ENCODE measurements at regions not wholly inside any gene's neighbourhood (a gene's known extent, or its start where the extent isn't known, plus 50 kb on each side); places are given as distances from the start of the nearest gene placed in this dataset.

DNA sequence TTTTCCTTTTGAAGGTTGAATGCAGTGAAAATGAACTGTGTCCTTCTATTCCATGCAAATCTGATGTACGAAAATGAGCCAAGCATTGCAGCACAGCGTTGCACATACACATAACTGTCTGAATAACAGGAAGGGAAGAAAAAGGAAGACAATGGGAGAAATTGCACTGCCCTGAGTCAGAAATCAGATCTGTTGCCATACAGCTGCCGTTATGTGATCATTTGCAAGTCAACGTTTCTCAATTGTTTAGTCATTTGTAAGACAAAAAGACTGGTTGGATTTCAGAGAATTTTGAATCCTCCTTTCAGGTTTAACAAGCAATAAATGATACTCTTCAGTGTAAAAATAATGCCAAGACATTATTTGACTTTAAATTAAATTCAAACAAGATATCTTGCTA lies 284.1 kb downstream of the DSEL start:
- ATAC-seq, result no peak

DNA sequence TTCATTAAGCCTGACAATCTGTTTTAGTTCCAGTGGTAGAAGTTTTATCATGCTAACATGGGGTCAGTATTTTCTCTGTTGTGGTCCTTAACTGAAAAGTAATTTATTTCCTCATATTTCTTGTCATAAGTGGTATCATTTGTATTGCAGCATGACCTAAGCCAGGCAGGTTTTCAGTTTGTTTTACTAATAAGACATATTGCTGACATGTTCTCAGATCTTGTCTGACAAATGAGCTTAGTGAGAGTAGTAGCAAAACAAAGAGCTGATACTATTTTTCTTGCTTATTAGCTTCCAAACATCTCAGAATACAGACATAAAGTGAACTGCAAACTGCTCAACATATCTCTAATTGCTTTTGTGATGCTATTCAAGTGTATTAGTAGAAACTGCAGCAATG lies 293.6 kb downstream of the DSEL start:
- ATAC-seq (no peak), DNase-seq (no peak)

More for the DNA sequence above, 284.1 kb downstream of the DSEL start:
- DNase-seq, result no peak

DNA sequence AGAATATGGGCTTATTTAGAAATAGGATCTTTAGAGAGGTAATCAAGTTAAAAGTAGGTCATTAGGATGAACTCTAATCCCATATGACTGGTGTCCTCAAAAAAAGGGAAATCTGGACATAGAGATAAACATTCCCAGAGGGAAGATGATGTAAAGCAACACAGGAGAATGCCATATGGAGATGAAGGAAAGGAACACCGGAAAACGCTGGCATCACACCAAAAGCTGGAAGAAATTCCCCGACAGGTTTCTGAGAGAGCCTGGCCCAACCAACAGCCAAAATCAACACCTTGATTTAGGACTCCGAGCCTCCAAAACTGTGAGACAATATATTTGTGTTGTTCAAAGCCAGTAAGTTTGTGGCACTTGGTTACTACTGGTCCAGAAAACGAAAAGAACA lies 296.7 kb downstream of the DSEL start:
- no peak for DNase-seq
- ATAC-seq, result no peak

DNA sequence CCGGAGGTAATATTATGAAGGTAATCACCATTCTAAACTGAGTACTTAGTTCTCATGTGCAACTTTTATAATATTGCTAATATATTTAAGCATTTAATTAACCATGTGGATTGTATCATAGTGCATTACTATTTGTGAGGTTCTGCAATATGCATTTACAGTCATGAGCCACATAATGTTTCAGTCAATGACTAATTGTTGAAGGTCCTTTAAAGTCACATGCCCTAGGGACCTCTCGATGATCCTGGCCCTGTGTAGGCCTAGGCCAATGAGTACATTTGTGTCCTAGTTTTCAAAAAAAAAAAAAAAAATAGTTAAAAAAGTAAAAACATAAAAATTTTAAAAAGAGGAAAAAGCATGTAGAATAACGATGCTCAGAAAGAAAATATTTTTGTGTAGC lies 298.0 kb downstream of the DSEL start:
- DNase-seq (no peak), ATAC-seq (no peak)

DNA sequence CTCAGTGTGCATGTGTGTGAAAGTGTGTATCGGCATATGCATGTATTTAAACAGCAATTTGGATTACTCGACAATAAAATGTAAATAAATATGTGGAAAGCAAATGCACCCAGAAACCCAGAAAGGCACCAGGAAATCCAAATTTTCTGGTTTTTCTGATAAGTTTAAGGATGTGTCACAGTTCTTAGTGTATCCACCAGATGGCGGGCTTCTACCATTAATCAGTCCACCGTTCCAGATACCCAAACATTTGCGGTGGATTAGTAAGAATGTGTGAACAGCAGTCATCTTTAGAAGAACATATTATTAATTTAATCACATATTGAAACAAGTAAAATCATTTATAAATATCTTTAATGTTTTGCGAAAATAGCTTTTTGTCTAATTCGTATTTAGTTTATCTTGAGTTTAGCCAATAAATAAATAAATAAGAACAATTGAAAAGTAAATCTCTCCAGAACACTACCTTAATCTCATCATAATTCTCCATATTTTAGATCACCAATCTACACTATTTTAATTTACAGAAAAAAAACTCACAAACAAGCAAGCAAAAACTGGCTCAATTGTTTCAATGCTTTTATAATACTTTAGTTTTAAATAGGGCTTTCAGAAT lies 298.9 kb downstream of the DSEL start:
- peak; percentile 75 for ATAC-seq
- DNase-seq, result peak; percentile 56

DNA sequence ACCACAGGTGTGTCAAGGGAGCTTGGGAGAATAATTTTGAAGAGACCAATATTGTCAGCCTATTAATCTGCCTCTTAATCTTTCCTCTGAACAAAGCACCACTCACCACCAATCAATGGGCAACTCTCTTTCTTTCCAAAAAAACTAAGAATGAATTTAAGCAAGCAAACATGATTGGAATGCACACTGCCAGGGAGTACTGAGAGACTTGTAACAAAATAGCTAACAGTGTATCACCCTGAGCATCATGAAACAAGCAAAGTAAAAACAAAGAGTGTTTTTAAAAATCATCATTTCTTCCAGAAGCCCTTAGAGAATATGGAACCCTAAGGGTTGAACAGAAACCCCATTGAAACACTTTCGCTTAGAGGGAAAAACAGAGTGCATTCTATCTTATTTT lies 299.7 kb downstream of the DSEL start:
- ATAC-seq (no peak), DNase-seq (no peak)

DNA sequence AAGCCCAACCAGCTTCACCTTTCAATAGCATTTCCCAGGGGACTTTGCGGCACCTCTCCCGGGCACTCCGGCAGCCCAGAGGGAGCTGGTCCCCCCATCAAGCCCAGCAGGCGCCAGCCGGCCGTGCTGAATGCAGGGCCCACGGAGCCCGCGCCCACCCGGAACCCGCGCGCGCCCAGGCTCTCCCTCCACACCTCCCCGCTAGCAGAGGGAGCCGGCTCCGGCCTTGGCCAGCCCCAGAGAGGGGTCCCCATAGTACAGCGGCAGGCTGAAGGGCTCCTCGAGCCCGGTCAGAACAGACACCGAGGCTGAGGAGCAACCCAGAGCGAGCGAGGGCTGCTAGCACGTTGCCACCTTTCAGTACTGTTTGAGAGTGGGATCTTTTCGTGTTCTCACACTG lies 300.8 kb downstream of the DSEL start:
- ATAC-seq, result no peak
- no peak for DNase-seq

DNA sequence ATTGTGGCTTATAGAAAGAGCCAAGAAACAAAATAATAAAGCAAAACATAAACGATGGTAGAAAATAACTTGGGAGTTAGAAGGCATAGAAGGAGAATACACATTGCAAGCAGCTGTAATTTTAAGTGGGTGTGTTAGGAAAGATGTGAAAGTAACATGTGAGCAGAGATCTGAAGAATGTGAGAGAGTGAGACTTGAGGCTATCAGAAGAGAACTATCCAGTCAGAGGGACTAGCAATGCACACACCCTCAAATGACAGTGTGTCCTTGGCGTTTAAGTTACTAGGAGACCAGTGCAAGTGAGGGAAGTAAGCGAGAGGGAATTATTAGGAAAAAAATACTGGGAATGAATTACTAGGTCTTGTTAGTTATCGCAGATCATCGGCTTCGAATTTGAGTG lies 304.9 kb downstream of the DSEL start:
- ATAC-seq (no peak), DNase-seq (no peak)

DNA sequence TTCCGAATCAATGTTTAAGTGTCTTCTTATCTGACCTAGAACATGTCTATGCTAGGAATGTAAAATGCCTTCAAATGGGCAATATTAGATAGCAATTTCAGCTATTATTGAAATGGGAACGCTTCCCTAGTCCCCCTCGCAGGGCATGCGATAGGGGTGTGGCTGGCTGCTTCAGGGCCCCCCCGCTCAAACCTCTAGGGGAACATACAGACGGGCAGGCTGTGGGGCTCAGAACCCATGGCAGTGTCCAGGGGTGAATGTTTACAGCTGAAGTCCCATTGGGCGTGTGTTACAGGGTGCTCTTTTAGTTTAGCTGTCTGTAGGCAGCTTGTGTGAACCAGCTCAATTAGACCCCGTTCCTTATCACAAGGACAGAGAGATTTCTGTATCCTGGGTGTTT lies 315.9 kb downstream of the DSEL start:
- ATAC-seq (no peak), DNase-seq (no peak)

DNA sequence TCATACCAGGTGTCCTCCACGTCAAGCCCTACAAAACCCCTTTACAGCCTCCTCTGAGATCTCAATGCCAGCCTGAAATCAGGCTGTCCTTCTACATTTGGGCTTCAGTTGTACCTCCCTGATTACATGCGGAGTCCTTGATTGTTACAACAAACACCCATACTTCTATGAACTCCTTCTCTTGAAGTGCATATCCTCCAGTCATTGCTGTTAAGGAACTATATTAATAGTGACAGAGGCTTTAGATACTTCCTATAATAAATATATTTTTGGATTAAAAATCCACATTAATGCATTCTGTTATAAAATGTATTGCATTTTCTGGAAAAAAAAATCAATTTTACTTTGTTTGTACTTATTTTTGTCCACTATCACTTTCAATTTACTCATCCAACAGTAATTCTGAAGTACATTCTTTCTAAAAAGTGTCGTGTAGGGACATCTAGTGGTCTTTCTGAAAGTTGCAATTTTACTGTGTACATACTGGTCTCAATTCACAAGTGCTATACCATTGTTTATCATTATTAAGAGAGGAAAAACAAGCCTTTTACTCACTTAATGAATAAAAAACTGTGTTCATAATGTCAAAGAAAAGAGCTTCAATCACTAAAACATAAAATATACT lies 316.4 kb downstream of the DSEL start:
- no peak for DNase-seq

DNA sequence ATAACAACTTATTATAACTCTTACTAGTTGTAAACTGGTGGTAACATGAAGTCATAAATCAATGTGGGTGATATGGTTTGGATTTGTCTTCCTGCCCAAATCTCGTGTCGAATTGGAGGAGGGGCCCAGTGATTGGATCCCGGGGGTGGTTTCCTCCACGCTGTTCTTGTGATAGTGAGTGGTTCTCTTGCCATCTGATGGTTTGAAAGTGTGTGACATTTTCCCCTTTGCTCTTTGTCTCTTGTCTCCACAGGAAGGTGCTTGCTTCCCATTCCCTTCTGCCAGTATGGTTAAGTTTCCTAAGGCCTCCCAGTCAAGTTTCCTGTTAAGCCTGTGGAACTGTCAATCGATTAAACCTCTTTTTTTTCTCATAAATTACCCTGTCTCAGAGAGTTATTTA lies 321.6 kb downstream of the DSEL start:
- DNase-seq, result no peak
- no peak for ATAC-seq

More for the DNA sequence above, 316.4 kb downstream of the DSEL start:
- peak; percentile 75 for ATAC-seq

DNA sequence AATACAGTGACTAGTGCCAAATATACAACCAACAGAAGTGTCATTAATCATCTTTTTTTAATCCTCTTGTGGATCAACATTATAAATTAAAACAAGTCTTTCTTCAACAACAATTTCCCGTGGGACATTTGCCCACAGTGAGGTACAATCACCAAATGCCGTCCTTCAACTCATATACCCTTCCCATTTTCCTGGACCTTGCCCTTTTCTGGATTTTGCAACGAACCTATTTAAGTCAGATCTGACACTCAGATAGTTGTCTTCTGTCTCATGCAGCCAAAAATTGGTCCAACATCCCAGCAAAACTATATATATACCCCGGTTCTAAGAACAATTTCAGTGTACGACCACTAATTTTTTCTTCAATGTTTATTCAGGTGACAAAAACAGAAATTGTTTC lies 324.0 kb downstream of the DSEL start:
- no peak for DNase-seq
- no peak for ATAC-seq

DNA sequence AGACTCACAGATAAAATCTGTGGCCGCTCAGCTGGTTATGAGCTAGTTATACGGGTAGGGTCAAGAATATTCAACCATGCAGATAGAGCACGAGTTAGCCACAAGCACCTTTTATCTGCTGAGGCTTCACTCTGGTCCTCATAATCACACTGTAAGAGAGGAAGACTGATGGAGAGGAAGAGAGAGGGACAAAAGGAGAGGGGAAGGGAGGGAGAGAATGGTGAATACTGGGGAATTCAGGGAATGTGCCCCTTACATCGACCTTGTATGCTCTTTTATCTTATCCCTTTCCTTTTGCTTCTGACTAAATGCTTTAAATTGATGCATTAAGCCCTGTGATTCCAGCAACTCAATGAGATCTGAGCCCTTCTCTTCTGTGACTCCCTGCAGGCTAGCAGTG lies 333.1 kb downstream of the DSEL start:
- no peak for ATAC-seq
- no peak for DNase-seq

DNA sequence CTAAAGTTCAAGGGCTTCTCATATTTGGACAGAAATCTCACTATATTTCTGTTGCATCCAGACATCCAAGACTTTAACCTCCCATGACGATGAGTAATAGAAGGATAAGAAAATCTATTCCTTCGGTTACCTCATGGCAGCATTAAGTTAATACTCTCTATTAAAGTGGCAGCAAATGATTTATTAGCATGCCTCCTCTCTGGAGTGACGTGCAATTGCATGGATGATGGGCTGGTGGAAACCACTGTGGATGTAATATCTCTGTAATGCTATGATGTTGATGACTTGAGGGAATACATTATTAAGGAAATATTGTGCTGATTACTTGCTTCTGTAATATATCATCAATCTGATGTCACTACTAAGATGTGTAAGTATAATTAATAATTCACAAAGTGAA lies 336.8 kb downstream of the DSEL start:
- DNase-seq (no peak), ATAC-seq (no peak)

DNA sequence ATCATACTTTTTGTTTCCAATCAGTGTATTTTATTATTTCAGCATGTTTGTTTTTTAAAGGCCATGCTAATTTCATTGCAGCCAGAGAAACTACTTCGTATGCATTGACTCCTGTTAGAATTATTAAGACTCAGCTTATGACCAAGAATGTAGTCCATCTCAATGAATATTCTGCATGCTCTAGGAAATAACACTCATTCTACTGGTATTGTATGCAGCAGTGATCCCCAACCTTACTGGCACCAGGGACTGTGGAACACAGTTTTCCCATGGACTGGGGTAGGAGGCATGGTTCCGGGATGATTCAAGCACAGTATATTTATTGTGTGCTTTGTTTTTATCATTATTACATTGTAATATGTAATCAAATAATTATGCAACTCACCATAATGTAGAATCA lies 356.9 kb downstream of the DSEL start:
- DNase-seq (no peak), ATAC-seq (no peak)

DNA sequence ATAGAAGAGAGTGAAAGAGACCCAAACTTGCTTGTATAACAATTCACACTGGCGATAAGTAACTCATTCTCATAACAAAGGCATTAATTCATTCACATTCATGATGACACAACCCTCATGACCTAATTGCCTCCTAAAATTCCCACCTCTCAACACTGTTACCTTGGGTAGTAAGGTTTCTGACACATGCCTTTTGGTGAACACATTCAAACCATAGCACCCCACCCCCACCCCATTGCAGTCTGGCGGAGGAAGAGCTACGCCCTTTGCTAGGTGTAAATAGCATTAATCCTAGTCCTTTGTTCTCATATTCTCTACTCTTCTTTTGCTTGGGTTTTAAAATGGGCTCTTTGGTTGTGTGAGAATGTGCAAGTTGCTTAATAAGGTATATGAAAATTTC lies 361.5 kb downstream of the DSEL start:
- ATAC-seq, result no peak

DNA sequence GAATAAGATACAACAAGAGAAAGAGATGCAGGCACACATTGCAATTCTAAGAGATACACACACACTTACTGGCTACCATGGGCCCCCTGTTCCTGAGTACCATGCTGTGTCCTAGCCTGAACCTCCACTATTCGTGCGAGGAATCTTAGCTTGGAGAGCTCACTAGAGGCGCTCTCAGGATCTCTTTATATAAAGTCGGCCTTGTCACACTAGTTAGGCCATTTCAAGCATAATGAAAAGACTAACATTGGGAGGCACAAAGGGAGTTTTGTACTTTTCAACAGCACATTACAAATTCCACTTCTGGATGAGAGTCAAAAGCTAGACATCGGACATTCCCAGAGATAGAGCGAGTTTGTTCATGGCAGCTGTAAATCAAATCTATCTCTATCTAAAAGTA lies 365.2 kb downstream of the DSEL start:
- DNase-seq, result no peak
- no peak for ATAC-seq

More for the DNA sequence above, 361.5 kb downstream of the DSEL start:
- no peak for DNase-seq

DNA sequence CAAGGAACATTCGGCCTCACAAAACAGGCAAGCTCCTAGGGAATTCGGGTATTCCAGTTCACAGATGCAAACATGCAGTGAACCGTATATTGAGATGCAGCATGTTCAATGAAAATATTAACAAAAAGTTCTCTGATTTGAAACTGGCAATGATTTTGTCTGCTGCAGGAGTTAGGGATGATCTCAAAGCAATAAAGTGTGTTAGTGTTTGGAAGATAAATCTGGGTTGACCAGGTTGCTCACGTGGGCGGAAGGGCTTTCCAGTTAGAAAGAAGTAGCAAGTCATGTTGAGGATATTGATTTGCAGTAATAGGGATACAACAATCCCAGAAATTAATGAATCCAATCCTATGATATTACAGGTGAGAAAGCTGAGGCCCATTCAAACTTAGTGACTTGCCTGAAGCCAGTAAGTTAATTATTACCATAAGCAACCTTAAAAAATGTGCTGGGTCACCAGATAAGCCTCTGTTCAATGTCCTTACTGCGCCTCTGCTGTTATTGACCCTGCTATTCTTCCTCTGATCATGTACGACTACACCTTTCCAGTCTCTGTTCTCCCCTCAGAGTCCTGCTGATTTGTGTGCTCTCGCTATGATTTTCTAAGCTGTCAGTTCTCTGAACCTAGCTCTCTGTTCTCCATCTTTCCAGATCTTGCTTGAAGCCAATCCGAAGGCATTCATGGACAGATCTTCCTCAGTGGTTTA lies 370.8 kb downstream of the DSEL start:
- ATAC-seq (no peak), DNase-seq (no peak)

DNA sequence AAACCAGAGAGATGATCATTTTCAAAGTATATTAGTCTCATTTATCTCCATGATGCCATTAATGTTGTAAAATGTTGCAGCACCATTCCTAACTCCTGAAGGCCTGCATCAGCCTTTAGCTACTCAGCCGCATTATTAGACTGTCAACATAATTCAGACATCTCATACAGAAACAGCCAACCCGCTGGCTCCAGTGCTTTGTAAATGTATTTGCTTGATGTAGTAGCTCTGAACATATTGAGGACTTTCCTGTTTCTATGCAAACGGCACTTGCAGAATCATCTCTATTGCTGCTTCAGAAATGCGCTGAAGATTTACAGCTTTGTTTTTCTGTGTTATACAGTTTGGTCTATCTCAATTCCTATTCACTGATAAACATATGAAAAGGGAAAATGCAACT lies 372.2 kb downstream of the DSEL start:
- DNase-seq, result no peak
- no peak for ATAC-seq

DNA sequence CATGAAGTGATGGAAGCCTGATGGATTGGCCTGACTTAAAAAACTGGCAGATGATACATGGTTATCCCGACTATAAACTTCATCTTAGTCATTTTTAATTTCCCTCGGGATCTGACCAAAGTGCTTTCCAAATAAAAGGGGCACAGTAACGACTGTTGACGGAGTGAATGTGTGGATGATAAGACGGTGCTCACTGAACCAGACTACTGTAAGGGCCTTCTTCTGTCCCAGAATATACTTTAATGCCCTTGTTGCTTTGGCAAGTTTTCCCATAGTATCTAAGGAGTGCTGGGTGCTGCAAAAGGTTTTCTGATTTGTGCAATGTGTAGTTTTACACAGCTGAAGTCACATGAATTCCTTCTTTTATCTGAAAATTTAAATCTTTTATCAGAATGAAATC lies 373.5 kb downstream of the DSEL start:
- ATAC-seq, result no peak
- no peak for DNase-seq

DNA sequence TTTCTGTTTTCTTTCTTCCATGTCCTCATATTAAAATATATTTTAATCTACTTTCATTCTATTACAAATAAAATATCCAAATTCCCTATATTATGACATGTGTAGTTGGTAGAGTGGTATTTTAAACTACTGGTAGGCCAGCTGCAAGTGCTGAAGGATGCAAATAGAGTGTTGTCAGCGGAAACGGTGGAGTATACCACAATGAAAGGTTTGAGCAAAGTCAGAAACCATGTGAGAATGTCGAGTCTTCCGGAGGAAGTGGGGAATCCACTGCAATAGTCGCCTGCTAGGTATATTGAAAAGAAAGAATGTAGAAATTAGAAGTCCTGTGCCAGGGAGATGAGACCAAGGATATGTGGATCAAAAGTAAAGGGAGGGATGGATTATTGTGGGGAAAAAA lies 373.9 kb downstream of the DSEL start:
- DNase-seq (no peak), ATAC-seq (no peak)

DNA sequence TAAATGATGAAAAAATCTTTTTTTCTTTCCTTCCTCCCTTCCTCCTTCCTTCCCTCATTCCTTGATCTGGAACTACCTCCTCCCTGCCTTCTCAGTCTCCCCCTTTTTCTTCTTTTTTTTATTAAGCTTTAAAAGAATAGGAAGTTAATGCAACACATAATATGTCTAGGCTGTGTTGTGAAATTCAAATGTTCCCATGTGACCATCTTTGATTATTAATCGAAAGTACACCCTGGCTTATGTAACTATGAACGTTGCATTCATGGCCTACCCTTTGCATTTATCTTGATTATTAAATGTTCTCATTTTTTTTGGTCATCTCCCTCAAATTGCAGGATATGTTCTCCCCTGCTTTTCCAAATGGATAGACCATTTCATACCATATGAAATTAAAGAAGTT lies 376.0 kb downstream of the DSEL start:
- no peak for ATAC-seq

DNA sequence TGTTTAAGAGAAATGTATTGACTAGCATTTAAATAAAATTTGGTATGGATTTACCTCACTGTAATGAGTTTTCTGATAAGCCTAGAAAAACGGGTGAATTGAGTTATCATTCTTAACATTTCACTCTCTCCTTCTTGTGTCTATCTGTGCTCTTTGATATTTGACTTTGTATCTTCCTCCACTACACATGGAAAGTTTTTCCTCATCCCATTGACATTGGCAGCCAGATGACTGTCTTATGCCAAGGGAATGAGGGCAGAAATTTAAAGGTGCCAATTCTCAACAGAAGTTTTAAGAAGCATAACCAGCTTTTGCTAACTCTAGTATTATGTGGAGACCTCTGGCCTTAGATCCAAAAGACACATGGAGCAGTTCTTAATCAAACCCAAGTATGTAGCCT lies 376.6 kb downstream of the DSEL start:
- no peak for DNase-seq
- ATAC-seq, result no peak

More for the DNA sequence above, 376.0 kb downstream of the DSEL start:
- DNase-seq, result no peak

DNA sequence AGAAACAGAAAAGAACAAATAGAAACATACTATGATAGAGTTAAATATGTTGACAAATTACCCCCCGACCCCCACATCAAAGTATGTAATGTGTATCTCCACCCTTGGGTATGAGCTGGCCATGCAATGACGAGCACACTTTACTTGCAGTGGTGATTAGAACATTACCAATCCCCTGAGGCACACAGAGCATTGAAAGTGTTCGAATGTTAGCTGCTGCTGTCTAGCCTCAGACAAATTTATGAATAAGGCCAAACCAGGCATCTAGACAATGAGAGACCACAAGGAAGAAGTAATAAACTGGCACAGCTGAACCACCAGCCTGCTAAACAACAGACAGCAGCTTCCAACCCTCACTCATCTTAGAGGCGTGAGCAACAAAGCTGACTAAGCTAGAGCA lies 380.5 kb downstream of the DSEL start:
- no peak for DNase-seq
- ATAC-seq, result no peak
